WTC11 (cell line): ENCODE measurements at regions not wholly inside any gene's neighbourhood (a gene's known extent, or its start where the extent isn't known, plus 50 kb on each side); places are given as distances from the start of the nearest gene placed in this dataset.

Experiments used
- ATAC-seq: fragments of 200-7000 bp; cut with Tn5 transposase; 2 replicates; pipeline ENCODE4 v1.10.0; 2021; ENCODE audit warnings: mild to moderate bottlenecking, moderate library complexity
- CTCF ChIA-PET: fragments of 300-600 bp; sonication (Branson Sonifier 250); formaldehyde crosslinking; loops from one replicate; lab custom pipeline; 2021; ENCODE audit warnings: antibody characterized with exemption; lab: Charles Lee
- POLR2A ChIA-PET: fragments of 350-600 bp; sonication (Branson Sonifier 250); formaldehyde crosslinking; loops from one replicate; lab custom pipeline; 2021; ENCODE audit warnings: antibody characterized with exemption; lab: Charles Lee
- DNase-seq: peaks from one replicate; pipeline ENCODE4 v3.0.0; 2021; ENCODE audit warnings: low spot score
- H3K27ac Mint-ChIP-seq: 2 replicates; pipeline ENCODE4 v1.8.0; 2021; ENCODE audit warnings: mixed read lengths
- H3K27me3 Mint-ChIP-seq: 2 replicates; pipeline ENCODE4 v1.8.0; 2021; ENCODE audit warnings: low read depth, mild to moderate bottlenecking, moderate library complexity, mixed read lengths
- H3K36me3 Mint-ChIP-seq: 2 replicates; pipeline ENCODE4 v1.8.0; 2021; ENCODE audit warnings: mixed read lengths
- H3K4me1 Mint-ChIP-seq: 2 replicates; pipeline ENCODE4 v1.8.0; 2022; ENCODE audit warnings: mixed read lengths
- H3K4me3 Mint-ChIP-seq: 2 replicates; pipeline ENCODE4 v1.8.0; 2021; ENCODE audit warnings: mild to moderate bottlenecking, moderate library complexity, mixed read lengths
- H3K9me3 Mint-ChIP-seq: 2 replicates; pipeline ENCODE4 v1.8.0; 2021; ENCODE audit warnings: mixed read lengths
- ATF1 ChIP-seq: sonication (generic); formaldehyde crosslinking; IDR thresholded peaks from 2 replicates; pipeline ENCODE4 v1.8.1; 2023; ENCODE audit warnings: mild to moderate bottlenecking, moderate library complexity, missing genetic modification reagents
- CDX4 ChIP-seq: fragments of 250-450 bp; sonication (Bioruptor Pico); IDR thresholded peaks from 2 replicates; pipeline ENCODE4 v1.9.0; 2021; ENCODE audit warnings: moderate library complexity, mild to moderate bottlenecking, inconsistent platforms, borderline replicate concordance
- E2F1 ChIP-seq: sonication (generic); formaldehyde crosslinking; IDR thresholded peaks from 2 replicates; pipeline ENCODE4 v1.8.0; 2022; ENCODE audit warnings: mild to moderate bottlenecking, missing genetic modification reagents
- EMX1 ChIP-seq: fragments of 250-450 bp; sonication (Bioruptor Pico); IDR thresholded peaks from 2 replicates; pipeline ENCODE4 v1.8.0; 2021; ENCODE audit warnings: mild to moderate bottlenecking
- ETV6 ChIP-seq: sonication (generic); formaldehyde crosslinking; IDR thresholded peaks from 2 replicates; pipeline ENCODE4 v1.8.1; 2022; ENCODE audit warnings: mild to moderate bottlenecking, missing genetic modification reagents
- FOXJ3 ChIP-seq: sonication (generic); formaldehyde crosslinking; IDR thresholded peaks from 2 replicates; pipeline ENCODE4 v1.9.0; 2021; ENCODE audit warnings: missing genetic modification reagents, mild to moderate bottlenecking, borderline replicate concordance
- FOXK1 ChIP-seq: sonication (generic); formaldehyde crosslinking; IDR thresholded peaks from 2 replicates; pipeline ENCODE4 v1.8.0; 2022; ENCODE audit warnings: mild to moderate bottlenecking, moderate library complexity, missing genetic modification reagents
- HMGA2 ChIP-seq: fragments of 250-450 bp; sonication (Bioruptor Pico); IDR thresholded peaks from 2 replicates; pipeline ENCODE4 v1.4.0; 2021; ENCODE audit warnings: mild to moderate bottlenecking, moderate library complexity
- JUN ChIP-seq: sonication (generic); formaldehyde crosslinking; IDR thresholded peaks from 2 replicates; pipeline ENCODE4 v1.8.0; 2023; ENCODE audit warnings: mild to moderate bottlenecking, missing genetic modification reagents
- NR3C1 ChIP-seq: sonication (generic); formaldehyde crosslinking; conservative IDR thresholded peaks from 2 replicates; pipeline ENCODE4 v1.8.1; 2023; ENCODE audit warnings: low read depth, mild to moderate bottlenecking, missing genetic modification reagents
- SOX15 ChIP-seq: fragments of 250-450 bp; sonication (Bioruptor Pico); IDR thresholded peaks from 2 replicates; pipeline ENCODE4 v1.9.0; 2021; ENCODE audit warnings: mild to moderate bottlenecking
- ZNF121 ChIP-seq: sonication (generic); formaldehyde crosslinking; IDR thresholded peaks from 2 replicates; pipeline ENCODE4 v1.8.0; 2023; ENCODE audit warnings: missing genetic modification reagents
- ZNF138 ChIP-seq: sonication (generic); formaldehyde crosslinking; conservative IDR thresholded peaks from 2 replicates; pipeline ENCODE4 v1.8.1; 2022; ENCODE audit warnings: mild to moderate bottlenecking, moderate library complexity, missing genetic modification reagents
- ZNF263 ChIP-seq: sonication (generic); formaldehyde crosslinking; IDR thresholded peaks from 2 replicates; pipeline ENCODE4 v1.8.1; 2022; ENCODE audit warnings: low read depth, mild to moderate bottlenecking, moderate library complexity, missing genetic modification reagents
- TF ChIP-seq, protein P1 (sequence below): sonication (generic); formaldehyde crosslinking; IDR thresholded peaks from 2 replicates; pipeline ENCODE4 v1.8.1; 2023; ENCODE audit warnings: mild to moderate bottlenecking, missing genetic modification reagents, borderline replicate concordance
- TF ChIP-seq, protein P2 (sequence below): fragments of 250-450 bp; sonication (Bioruptor Pico); conservative IDR thresholded peaks from 2 replicates; pipeline ENCODE4 v1.9.0; 2021; ENCODE audit warnings: mild to moderate bottlenecking
- TF ChIP-seq, protein P3 (sequence below): sonication (generic); formaldehyde crosslinking; IDR thresholded peaks from 2 replicates; pipeline ENCODE4 v1.8.0; 2023; ENCODE audit warnings: missing genetic modification reagents, mild to moderate bottlenecking, borderline replicate concordance

- TF ChIP-seq, protein P1, sequence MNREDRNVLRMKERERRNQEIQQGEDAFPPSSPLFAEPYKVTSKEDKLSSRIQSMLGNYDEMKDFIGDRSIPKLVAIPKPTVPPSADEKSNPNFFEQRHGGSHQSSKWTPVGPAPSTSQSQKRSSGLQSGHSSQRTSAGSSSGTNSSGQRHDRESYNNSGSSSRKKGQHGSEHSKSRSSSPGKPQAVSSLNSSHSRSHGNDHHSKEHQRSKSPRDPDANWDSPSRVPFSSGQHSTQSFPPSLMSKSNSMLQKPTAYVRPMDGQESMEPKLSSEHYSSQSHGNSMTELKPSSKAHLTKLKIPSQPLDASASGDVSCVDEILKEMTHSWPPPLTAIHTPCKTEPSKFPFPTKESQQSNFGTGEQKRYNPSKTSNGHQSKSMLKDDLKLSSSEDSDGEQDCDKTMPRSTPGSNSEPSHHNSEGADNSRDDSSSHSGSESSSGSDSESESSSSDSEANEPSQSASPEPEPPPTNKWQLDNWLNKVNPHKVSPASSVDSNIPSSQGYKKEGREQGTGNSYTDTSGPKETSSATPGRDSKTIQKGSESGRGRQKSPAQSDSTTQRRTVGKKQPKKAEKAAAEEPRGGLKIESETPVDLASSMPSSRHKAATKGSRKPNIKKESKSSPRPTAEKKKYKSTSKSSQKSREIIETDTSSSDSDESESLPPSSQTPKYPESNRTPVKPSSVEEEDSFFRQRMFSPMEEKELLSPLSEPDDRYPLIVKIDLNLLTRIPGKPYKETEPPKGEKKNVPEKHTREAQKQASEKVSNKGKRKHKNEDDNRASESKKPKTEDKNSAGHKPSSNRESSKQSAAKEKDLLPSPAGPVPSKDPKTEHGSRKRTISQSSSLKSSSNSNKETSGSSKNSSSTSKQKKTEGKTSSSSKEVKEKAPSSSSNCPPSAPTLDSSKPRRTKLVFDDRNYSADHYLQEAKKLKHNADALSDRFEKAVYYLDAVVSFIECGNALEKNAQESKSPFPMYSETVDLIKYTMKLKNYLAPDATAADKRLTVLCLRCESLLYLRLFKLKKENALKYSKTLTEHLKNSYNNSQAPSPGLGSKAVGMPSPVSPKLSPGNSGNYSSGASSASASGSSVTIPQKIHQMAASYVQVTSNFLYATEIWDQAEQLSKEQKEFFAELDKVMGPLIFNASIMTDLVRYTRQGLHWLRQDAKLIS (CRISPR knock-in tag) = no peak
- TF ChIP-seq HMGA2 (CRISPR knock-in tag) (no peak), EMX1 (CRISPR knock-in tag) (no peak), FOXJ3 (CRISPR knock-in tag) (no peak), ETV6 (no peak), JUN (no peak), NR3C1 (CRISPR knock-in tag) (no peak)
These were observed 67.5 kb downstream of the DNAJB9 start (continued) for GRCh38 chr7:108637049-108637621.

- ATAC-seq = no peak
These were observed 72.5 kb downstream of the DNAJB9 start for GRCh38 chr7:108642126-108642525.

GRCh38 chr7:108643136-108643535 is 73.5 kb downstream of the DNAJB9 start:
- no peak overlapping the region for H3K4me3 Mint-ChIP-seq
- DNase-seq (no peak), ATAC-seq (no peak)
- no peaks in the 10 kb centered on the region for H3K4me1 Mint-ChIP-seq
- H3K36me3 Mint-ChIP-seq = peaks cover 6% of the 10 kb centered on the region
- peaks cover 20% of the 10 kb centered on the region for H3K9me3 Mint-ChIP-seq
- CTCF ChIA-PET = no interaction called here
- POLR2A ChIA-PET = no interaction called here
- no peaks in the 10 kb centered on the region for H3K27me3 Mint-ChIP-seq
- no peak overlapping the region for H3K27ac Mint-ChIP-seq
- no peak for TF ChIP-seq CDX4 (CRISPR knock-in tag)
- no peak for TF ChIP-seq ZNF138 (CRISPR knock-in tag)
- TF ChIP-seq E2F1 (CRISPR knock-in tag) = no peak
- TF ChIP-seq, protein P2, sequence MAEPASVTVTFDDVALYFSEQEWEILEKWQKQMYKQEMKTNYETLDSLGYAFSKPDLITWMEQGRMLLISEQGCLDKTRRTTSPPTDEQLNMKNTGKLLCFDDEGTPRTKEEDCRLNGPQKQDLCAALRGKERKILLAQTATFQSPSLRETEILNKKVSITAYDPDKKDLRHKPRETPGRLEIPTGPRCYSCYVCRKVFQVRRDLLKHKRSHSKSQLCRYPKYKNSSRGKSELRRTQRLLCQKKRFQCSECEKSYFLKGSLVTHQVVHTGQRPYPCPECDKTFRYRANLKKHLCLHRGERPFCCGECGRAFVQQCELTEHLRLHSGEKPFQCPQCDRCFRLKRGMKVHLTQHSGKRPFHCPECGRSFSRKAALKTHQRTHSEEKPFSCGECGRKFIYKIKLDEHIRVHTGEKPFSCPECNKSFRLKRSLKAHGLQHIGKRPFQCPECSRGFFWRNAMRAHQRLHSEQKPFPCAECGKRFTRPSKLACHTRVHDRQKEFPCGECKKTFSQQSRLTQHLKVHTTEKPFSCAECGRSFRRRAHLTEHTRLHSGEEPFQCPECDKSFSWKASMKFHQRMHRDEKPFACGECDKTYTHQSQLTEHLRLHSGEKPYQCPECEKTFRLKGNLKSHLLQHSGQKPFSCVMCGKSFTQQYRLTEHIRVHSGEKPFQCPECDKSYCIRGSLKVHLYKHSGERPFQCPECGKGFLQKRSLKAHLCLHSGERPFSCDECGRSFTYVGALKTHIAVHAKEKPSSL (CRISPR knock-in tag) = no peak

More at GRCh38 chr7:108642126-108642525, 72.5 kb downstream of the DNAJB9 start:
- TF ChIP-seq ZNF263 (CRISPR knock-in tag) = no peak
- no peak for TF ChIP-seq SOX15 (CRISPR knock-in tag)
- TF ChIP-seq, protein P3, sequence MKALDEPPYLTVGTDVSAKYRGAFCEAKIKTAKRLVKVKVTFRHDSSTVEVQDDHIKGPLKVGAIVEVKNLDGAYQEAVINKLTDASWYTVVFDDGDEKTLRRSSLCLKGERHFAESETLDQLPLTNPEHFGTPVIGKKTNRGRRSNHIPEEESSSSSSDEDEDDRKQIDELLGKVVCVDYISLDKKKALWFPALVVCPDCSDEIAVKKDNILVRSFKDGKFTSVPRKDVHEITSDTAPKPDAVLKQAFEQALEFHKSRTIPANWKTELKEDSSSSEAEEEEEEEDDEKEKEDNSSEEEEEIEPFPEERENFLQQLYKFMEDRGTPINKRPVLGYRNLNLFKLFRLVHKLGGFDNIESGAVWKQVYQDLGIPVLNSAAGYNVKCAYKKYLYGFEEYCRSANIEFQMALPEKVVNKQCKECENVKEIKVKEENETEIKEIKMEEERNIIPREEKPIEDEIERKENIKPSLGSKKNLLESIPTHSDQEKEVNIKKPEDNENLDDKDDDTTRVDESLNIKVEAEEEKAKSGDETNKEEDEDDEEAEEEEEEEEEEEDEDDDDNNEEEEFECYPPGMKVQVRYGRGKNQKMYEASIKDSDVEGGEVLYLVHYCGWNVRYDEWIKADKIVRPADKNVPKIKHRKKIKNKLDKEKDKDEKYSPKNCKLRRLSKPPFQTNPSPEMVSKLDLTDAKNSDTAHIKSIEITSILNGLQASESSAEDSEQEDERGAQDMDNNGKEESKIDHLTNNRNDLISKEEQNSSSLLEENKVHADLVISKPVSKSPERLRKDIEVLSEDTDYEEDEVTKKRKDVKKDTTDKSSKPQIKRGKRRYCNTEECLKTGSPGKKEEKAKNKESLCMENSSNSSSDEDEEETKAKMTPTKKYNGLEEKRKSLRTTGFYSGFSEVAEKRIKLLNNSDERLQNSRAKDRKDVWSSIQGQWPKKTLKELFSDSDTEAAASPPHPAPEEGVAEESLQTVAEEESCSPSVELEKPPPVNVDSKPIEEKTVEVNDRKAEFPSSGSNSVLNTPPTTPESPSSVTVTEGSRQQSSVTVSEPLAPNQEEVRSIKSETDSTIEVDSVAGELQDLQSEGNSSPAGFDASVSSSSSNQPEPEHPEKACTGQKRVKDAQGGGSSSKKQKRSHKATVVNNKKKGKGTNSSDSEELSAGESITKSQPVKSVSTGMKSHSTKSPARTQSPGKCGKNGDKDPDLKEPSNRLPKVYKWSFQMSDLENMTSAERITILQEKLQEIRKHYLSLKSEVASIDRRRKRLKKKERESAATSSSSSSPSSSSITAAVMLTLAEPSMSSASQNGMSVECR = no peak
- TF ChIP-seq ZNF121 (CRISPR knock-in tag) = no peak
- TF ChIP-seq CDX4 (CRISPR knock-in tag) = no peak
- no peak for TF ChIP-seq ATF1 (CRISPR knock-in tag)
- TF ChIP-seq FOXK1 = no peak
- Mint-ChIP-seq H3K27ac (no peak overlapping the region), H3K4me3 (no peak overlapping the region), H3K27me3 (no peaks in the 10 kb centered on the region), H3K4me1 (no peaks in the 10 kb centered on the region), H3K36me3 (peaks cover 6% of the 10 kb centered on the region), H3K9me3 (peaks cover 20% of the 10 kb centered on the region)
- ChIA-PET POLR2A (no interaction called here), CTCF (no interaction called here)
- DNase-seq = no peak
